ENCODE measurements at regions not wholly inside any gene's neighbourhood (a gene's known extent, or its start where the extent isn't known, plus 50 kb on each side); places are given as distances from the start of the nearest gene placed in this dataset.
"Not testable (repeated sequence)": the region's sequence is repeated elsewhere in the genome, so short reads cannot be mapped to it uniquely, and the experiment has no call there.

DNA sequence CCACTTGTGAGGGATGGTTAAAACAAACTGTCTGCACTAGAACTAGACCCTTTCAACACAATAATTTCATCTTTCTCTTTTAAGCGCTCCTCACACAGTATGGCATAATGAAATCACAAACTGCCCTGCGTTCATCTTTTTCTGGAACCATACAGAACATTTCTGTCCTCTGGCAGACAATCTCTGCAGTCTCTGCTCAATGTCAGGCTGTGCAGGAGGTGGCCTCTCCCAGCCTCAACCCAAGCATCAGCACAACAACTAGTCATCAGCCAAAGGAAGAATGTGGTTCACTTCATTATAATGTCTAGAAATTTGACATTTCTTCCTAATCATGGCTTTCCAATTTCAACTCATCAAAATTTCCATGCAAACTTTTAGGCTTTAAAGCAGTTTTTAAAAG is 125.1 kb upstream of the STARD13 start:
- Histone ChIP-seq H3K9me3 (ENCODE audit: control insufficient read depth, low read length) (no peaks in the 10 kb centered on the region), H3K36me3 (ENCODE audit: control insufficient read depth, insufficient read depth, low read length) (no peaks in the 10 kb centered on the region), H3K27me3 (ENCODE audit: control insufficient read depth, insufficient read depth, low read length, poor library complexity, severe bottlenecking) (no peaks in the 10 kb centered on the region), H3K27ac (ENCODE audit: insufficient read depth, low read depth, low read length, poor library complexity, severe bottlenecking) (no peak overlapping the region), H3K4me3 (ENCODE audit: insufficient read depth, low read depth, low read length) (no peak overlapping the region), H3K4me1 (ENCODE audit: control insufficient read depth, insufficient read depth, low read length) (no peaks in the 10 kb centered on the region)
- WGBS, 2 experiments = 92 to 96% methylated on average over 2 of the region's 2 CpGs

DNA sequence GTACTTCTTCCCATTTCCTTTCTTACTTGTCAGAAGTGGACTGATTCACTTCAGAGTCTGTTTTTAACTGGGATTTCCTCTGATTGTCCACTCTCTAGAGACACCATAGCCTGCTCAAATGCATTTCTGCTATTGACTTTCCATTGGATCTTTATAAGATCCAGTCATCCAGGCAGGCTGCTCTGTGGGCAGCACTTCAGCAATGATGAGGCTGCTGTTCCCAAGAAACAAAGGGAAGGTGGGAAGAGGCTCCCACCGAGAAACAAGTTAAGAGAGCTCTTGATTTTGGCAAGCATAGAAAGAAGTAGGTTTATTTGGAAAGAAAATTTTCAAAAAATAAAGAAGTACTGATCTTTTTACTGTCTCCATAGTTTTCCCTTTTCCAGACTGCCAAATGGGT is 125.8 kb upstream of the STARD13 start:
- Histone ChIP-seq H3K9me3 (ENCODE audit: control insufficient read depth, low read length) (no peaks in the 10 kb centered on the region), H3K4me1 (ENCODE audit: control insufficient read depth, insufficient read depth, low read length) (no peaks in the 10 kb centered on the region), H3K27me3 (ENCODE audit: control insufficient read depth, insufficient read depth, low read length, poor library complexity, severe bottlenecking) (no peaks in the 10 kb centered on the region), H3K36me3 (ENCODE audit: control insufficient read depth, insufficient read depth, low read length) (no peaks in the 10 kb centered on the region), H3K27ac (ENCODE audit: insufficient read depth, low read depth, low read length, poor library complexity, severe bottlenecking) (no peak overlapping the region), H3K4me3 (ENCODE audit: insufficient read depth, low read depth, low read length) (no peak overlapping the region)
- WGBS, 2 experiments = 44 to 73% methylated on average over 1 of the region's 1 CpG

DNA sequence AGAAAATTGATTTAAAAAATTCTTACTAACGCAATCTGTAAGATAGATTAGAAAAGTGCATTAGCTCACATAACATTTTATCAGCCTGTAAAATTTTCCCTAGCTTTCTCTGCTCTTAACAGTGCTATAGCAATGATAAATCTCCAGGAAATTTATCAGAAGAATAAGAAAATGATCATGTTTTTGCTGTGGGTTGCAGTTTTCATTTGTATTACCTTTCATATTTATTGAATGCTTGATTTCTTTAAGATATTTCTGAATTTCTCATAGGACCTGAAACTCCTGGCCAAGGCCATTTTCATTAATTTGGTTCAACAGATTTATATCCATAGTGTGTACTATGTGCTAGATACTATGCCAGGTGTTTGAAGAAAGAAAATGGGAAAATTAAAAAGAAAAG is 130.3 kb upstream of the STARD13 start:
- no peak overlapping the region for H3K27ac ChIP-seq (ENCODE audit: insufficient read depth, low read depth, low read length, poor library complexity, severe bottlenecking)

DNA sequence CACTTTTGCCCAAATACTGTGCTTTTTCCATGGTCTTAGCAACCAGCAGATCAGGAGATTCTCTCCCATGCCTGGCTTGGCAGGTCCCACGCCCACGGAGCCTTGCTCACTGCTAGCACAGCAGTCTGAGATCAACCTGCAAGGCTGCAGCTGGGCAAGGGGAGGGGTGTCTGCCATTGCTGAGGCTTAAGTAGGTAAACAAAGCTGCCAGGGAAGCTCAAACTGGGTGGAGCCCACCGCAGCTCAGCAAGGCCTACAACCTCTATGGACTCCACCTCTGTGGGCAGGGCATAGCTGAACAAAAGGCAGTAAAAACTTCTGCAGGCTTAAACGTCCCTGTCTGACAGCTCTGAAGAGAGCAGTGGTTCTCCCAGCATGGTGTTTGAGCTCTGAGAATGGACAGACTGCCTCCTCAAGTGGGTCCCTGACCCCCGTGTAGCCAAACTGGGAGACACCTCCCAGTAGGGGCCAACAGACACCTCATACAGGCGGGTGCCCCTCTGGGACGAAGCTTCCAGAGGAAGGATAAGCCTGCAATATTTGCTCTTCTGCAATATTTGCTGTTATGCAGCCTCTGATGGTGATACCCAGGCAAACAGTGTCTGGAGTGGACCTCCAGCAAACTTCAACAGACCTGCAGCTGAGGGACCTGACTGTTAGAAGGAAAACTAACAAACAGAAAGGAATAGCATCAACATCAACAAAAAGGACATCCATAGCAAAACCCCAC is 132.8 kb upstream of the STARD13 start:
- H3K4me3 ChIP-seq (ENCODE audit: insufficient read depth, low read depth, low read length); H3K4me1 ChIP-seq (ENCODE audit: control insufficient read depth, insufficient read depth, low read length); H3K27ac ChIP-seq (ENCODE audit: insufficient read depth, low read depth, low read length, poor library complexity, severe bottlenecking); H3K27me3 ChIP-seq (ENCODE audit: control insufficient read depth, insufficient read depth, low read length, poor library complexity, severe bottlenecking); H3K36me3 ChIP-seq (ENCODE audit: control insufficient read depth, insufficient read depth, low read length); H3K9me3 ChIP-seq (ENCODE audit: control insufficient read depth, low read length): not testable (repeated sequence)
- 78 to 85% methylated on average over 7 of the region's 7 CpGs for WGBS, 2 experiments

More for the DNA sequence above, 130.3 kb upstream of the STARD13 start:
- no peaks in the 10 kb centered on the region for H3K4me1 ChIP-seq (ENCODE audit: control insufficient read depth, insufficient read depth, low read length)
- H3K9me3 ChIP-seq (ENCODE audit: control insufficient read depth, low read length) = no peaks in the 10 kb centered on the region
- H3K27me3 ChIP-seq (ENCODE audit: control insufficient read depth, insufficient read depth, low read length, poor library complexity, severe bottlenecking) = no peaks in the 10 kb centered on the region
- H3K4me3 ChIP-seq (ENCODE audit: insufficient read depth, low read depth, low read length) = no peak overlapping the region
- WGBS, 2 experiments = 100% methylated on average over 1 of the region's 1 CpG
- H3K36me3 ChIP-seq (ENCODE audit: control insufficient read depth, insufficient read depth, low read length) = no peaks in the 10 kb centered on the region

DNA sequence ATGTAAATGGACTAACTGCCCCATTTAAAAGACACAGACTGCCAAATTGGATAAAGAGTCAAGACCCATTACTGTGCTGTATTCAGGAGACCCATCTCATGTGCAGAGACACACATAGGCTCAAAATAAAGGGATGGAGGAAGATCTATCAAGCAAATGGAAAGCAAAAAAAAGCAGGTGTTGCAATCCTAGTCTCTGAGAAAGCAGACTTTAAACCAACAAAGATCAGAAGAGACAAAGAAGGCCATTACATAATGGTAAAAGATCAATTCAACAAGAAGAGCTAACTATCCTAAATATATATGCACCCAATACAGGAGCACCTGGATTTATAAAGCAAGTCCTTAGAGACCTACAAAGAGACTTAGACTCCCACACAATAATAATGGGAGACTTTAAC is 134.6 kb upstream of the STARD13 start:
- not testable (repeated sequence) for H3K27ac ChIP-seq (ENCODE audit: insufficient read depth, low read depth, low read length, poor library complexity, severe bottlenecking); H3K4me1 ChIP-seq (ENCODE audit: control insufficient read depth, insufficient read depth, low read length); H3K36me3 ChIP-seq (ENCODE audit: control insufficient read depth, insufficient read depth, low read length); H3K9me3 ChIP-seq (ENCODE audit: control insufficient read depth, low read length); H3K27me3 ChIP-seq (ENCODE audit: control insufficient read depth, insufficient read depth, low read length, poor library complexity, severe bottlenecking); H3K4me3 ChIP-seq (ENCODE audit: insufficient read depth, low read depth, low read length)

DNA sequence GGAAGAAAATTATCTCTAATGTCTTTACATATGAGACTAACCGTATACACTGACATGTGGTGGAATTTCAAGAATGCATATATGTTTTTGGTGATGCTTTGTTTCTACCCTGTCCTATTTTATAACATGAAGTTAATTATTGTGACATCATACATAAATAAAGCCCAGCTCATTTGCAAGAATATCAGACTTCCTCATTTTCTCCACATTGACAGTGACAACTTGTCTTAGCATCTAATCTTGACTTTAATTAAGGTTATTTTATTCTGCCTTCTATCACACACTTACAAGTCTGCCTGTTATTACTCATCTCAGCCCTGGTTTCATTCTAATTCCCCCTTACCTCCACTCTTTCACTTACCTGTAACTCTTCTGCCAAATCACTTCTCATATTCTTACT is 140.6 kb upstream of the STARD13 start:
- Histone ChIP-seq H3K27me3 (ENCODE audit: control insufficient read depth, insufficient read depth, low read length, poor library complexity, severe bottlenecking) (no peaks in the 10 kb centered on the region), H3K9me3 (ENCODE audit: control insufficient read depth, low read length) (no peaks in the 10 kb centered on the region), H3K36me3 (ENCODE audit: control insufficient read depth, insufficient read depth, low read length) (no peaks in the 10 kb centered on the region), H3K4me1 (ENCODE audit: control insufficient read depth, insufficient read depth, low read length) (no peaks in the 10 kb centered on the region), H3K27ac (ENCODE audit: insufficient read depth, low read depth, low read length, poor library complexity, severe bottlenecking) (no peak overlapping the region), H3K4me3 (ENCODE audit: insufficient read depth, low read depth, low read length) (no peak overlapping the region)
- WGBS, 2 experiments = 86% methylated on average over 1 of the region's 1 CpG; no CpG with 5 or more reads in 1 of the 2 experiments

DNA sequence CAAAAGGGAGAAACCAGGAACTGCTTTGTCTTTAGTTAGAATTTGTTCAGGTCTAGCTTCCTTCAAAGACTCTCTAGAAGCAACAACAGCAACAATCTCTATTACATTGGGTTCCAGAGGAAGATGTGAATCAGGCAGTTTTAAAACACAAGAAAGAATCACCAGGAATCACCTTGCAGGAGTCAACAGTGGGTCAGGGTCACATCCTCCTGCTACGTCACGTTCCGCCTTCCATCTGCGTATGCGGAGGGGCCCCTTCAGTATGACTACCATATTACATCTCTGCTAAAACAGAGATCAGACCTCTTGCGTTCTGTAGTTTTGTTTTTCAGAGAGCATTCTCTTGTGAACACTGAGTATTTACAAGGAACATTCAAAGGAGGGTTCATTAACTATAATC is 147.8 kb upstream of the STARD13 start:
- Histone ChIP-seq H3K36me3 (ENCODE audit: control insufficient read depth, insufficient read depth, low read length) (no peaks in the 10 kb centered on the region), H3K9me3 (ENCODE audit: control insufficient read depth, low read length) (no peaks in the 10 kb centered on the region), H3K27ac (ENCODE audit: insufficient read depth, low read depth, low read length, poor library complexity, severe bottlenecking) (no peak overlapping the region), H3K4me1 (ENCODE audit: control insufficient read depth, insufficient read depth, low read length) (no peaks in the 10 kb centered on the region), H3K27me3 (ENCODE audit: control insufficient read depth, insufficient read depth, low read length, poor library complexity, severe bottlenecking) (no peaks in the 10 kb centered on the region), H3K4me3 (ENCODE audit: insufficient read depth, low read depth, low read length) (no peak overlapping the region)
- 91 to 92% methylated on average over 6 of the region's 6 CpGs for WGBS, 2 experiments

DNA sequence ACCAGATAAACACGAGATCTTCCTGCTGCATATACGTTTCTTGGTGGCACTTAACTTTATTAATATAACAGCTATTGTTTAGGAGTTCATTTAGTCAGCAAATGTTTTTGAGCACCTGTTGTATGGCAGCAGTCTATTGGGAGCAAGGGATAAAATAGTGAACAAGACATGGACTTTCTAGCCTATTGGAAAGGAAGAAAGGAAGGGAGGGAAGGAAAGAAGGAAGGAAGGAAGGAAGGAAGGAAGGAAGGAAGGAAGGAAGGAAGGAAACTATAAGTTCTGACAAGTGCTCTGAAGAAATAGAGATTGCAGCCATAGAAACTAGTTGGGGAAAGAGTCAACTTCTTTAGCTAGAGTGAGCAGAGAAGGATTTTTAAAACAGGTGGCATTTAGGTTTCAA is 149.1 kb upstream of the STARD13 start:
- Histone ChIP-seq H3K9me3 (ENCODE audit: control insufficient read depth, low read length) (no peaks in the 10 kb centered on the region), H3K27ac (ENCODE audit: insufficient read depth, low read depth, low read length, poor library complexity, severe bottlenecking) (no peak overlapping the region), H3K27me3 (ENCODE audit: control insufficient read depth, insufficient read depth, low read length, poor library complexity, severe bottlenecking) (no peaks in the 10 kb centered on the region), H3K36me3 (ENCODE audit: control insufficient read depth, insufficient read depth, low read length) (no peaks in the 10 kb centered on the region), H3K4me3 (ENCODE audit: insufficient read depth, low read depth, low read length) (no peak overlapping the region), H3K4me1 (ENCODE audit: control insufficient read depth, insufficient read depth, low read length) (no peaks in the 10 kb centered on the region)
- WGBS, 2 experiments = 86 to 100% methylated on average over 2 of the region's 2 CpGs

DNA sequence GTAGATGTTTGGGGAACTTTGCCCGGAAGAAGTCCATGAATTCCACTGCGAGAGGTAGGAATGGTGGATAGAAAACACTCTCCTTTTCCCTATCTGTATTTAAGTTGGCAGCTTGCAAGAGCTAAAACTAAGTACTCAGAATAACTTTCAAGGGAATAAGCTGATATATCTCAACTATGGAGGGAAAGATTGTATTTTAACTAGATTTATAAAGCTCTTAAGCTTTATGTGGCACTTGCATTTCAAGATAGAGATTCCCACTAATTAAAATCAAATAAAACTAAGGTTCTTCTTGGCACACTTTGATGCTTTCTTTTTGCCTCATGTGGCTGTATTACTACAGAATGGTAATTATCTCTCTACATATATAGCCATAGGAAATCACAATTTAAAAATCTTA is 149.7 kb upstream of the STARD13 start:
- Histone ChIP-seq H3K9me3 (ENCODE audit: control insufficient read depth, low read length) (no peaks in the 10 kb centered on the region), H3K27me3 (ENCODE audit: control insufficient read depth, insufficient read depth, low read length, poor library complexity, severe bottlenecking) (no peaks in the 10 kb centered on the region), H3K4me3 (ENCODE audit: insufficient read depth, low read depth, low read length) (no peak overlapping the region), H3K4me1 (ENCODE audit: control insufficient read depth, insufficient read depth, low read length) (no peaks in the 10 kb centered on the region), H3K36me3 (ENCODE audit: control insufficient read depth, insufficient read depth, low read length) (no peaks in the 10 kb centered on the region), H3K27ac (ENCODE audit: insufficient read depth, low read depth, low read length, poor library complexity, severe bottlenecking) (no peak overlapping the region)
- 92 to 100% methylated on average over 2 of the region's 2 CpGs for WGBS, 2 experiments

DNA sequence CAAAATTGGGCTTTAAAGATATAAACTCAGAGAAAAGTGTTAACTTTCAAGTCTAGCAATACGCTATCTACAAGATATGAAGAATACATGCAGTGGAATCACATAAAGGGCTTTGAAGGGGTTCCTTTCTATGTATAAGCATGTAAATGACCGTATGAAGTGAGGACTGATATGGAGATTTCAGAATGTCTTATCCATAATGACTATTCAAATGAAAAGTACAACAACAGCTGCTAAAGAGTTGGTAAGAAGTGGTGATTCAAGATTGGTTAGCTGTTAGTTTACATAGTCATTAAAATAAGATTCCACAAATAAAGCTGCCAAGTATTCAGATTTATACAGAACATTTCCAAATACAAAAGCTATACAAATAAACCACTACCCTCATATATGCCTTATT is 153.4 kb upstream of the STARD13 start:
- H3K27ac ChIP-seq (ENCODE audit: insufficient read depth, low read depth, low read length, poor library complexity, severe bottlenecking) = no peak overlapping the region
- no peak overlapping the region for H3K4me3 ChIP-seq (ENCODE audit: insufficient read depth, low read depth, low read length)
- no peaks in the 10 kb centered on the region for H3K36me3 ChIP-seq (ENCODE audit: control insufficient read depth, insufficient read depth, low read length)
- no peaks in the 10 kb centered on the region for H3K9me3 ChIP-seq (ENCODE audit: control insufficient read depth, low read length)
- no peaks in the 10 kb centered on the region for H3K4me1 ChIP-seq (ENCODE audit: control insufficient read depth, insufficient read depth, low read length)
- 90 to 93% methylated on average over 2 of the region's 2 CpGs for WGBS, 2 experiments
- H3K27me3 ChIP-seq (ENCODE audit: control insufficient read depth, insufficient read depth, low read length, poor library complexity, severe bottlenecking) = no peaks in the 10 kb centered on the region

DNA sequence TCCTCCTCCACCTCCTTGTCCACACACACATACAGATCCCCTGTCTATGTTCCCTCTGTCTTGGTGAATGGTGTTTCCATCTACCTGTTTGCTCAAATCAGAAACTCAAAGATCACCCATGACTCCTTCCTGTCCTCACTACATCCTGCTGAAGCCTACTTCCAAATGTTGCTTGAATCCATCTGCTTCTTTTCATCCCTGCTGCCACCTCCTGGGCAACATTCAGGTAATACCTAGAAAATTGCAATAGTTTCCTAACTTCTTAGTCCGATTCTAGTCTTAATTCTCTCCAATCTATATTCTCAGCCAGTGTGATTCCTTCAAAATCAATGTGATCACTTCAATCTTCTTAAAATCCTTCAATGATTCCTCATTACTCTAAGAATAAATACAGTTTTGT is 155.5 kb upstream of the STARD13 start:
- no peak overlapping the region for H3K4me3 ChIP-seq (ENCODE audit: insufficient read depth, low read depth, low read length)
- no peaks in the 10 kb centered on the region for H3K9me3 ChIP-seq (ENCODE audit: control insufficient read depth, low read length)

More for the DNA sequence above, 155.5 kb upstream of the STARD13 start:
- 90 to 92% methylated on average over 1 of the region's 1 CpG for WGBS, 2 experiments
- Histone ChIP-seq H3K27me3 (ENCODE audit: control insufficient read depth, insufficient read depth, low read length, poor library complexity, severe bottlenecking) (no peaks in the 10 kb centered on the region), H3K36me3 (ENCODE audit: control insufficient read depth, insufficient read depth, low read length) (no peaks in the 10 kb centered on the region), H3K27ac (ENCODE audit: insufficient read depth, low read depth, low read length, poor library complexity, severe bottlenecking) (no peak overlapping the region), H3K4me1 (ENCODE audit: control insufficient read depth, insufficient read depth, low read length) (no peaks in the 10 kb centered on the region)
